ENCODE measurements at regions not wholly inside any gene's neighbourhood (a gene's known extent, or its start where the extent isn't known, plus 50 kb on each side); places are given as distances from the start of the nearest gene placed in this dataset.

DNA sequence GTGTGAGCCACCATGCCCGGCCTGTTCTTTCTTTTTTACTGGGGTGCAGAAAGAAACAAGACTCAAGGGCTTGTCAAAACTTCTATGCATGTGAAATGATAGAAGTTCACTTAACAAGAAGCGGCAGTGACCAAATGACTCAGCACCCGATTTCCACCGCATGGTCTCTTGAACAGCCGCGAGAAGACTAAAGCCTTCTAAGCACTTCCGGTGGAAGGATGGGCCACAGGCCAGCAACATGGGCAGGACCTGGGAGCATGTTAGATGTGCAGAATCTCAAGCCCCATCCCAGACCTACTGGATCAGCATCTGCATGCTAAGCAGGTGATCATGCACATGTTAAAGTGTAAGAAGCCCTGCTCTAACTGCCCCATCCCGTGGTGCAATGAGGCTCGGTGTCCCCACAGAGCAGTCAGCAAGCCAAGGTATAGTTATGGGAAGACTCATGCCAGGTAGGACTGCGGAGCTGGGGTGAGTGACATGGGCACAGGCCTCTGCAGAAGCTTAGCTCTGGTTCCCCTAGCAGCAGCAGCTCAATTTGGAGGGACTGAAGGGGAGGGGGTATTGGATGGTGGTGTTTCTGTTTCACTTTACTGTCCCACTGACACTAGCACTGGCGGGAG is 88.5 kb upstream of the HNF1B start:
- TF ChIP-seq, protein P1, sequence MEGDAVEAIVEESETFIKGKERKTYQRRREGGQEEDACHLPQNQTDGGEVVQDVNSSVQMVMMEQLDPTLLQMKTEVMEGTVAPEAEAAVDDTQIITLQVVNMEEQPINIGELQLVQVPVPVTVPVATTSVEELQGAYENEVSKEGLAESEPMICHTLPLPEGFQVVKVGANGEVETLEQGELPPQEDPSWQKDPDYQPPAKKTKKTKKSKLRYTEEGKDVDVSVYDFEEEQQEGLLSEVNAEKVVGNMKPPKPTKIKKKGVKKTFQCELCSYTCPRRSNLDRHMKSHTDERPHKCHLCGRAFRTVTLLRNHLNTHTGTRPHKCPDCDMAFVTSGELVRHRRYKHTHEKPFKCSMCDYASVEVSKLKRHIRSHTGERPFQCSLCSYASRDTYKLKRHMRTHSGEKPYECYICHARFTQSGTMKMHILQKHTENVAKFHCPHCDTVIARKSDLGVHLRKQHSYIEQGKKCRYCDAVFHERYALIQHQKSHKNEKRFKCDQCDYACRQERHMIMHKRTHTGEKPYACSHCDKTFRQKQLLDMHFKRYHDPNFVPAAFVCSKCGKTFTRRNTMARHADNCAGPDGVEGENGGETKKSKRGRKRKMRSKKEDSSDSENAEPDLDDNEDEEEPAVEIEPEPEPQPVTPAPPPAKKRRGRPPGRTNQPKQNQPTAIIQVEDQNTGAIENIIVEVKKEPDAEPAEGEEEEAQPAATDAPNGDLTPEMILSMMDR (IDR thresholded peaks at IDR 0.05; ENCODE audit: low read depth, low read length): no peak
- TF ChIP-seq POLR2A (IDR thresholded peaks at IDR 0.05; ENCODE audit: extremely low read depth, insufficient read length): no peak
- TF ChIP-seq, protein P2, sequence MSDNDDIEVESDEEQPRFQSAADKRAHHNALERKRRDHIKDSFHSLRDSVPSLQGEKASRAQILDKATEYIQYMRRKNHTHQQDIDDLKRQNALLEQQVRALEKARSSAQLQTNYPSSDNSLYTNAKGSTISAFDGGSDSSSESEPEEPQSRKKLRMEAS (IDR thresholded peaks at IDR 0.05; ENCODE audit: low read depth, low read length): peak; percentile 59; the same call in 1 of the 2 replicates

All from NB4 (cell line).